H1 (cell line): ENCODE measurements at regions not wholly inside any gene's neighbourhood (a gene's known extent, or its start where the extent isn't known, plus 50 kb on each side); places are given as distances from the start of the nearest gene placed in this dataset.

ENCODE experiments used
- CTCF ChIA-PET: fragments of 300-600 bp; sonication (Branson Sonifier 250); formaldehyde crosslinking; loops from one replicate; lab custom pipeline; 2021; ENCODE audit not compliant: partially characterized antibody; lab: Charles Lee
- POLR2A ChIA-PET: fragments of 300-600 bp; sonication (Branson Sonifier 250); formaldehyde crosslinking; loops from one replicate; lab custom pipeline; 2021; ENCODE audit warnings: inconsistent platforms; ENCODE audit not compliant: partially characterized antibody; lab: Charles Lee
- DNase-seq, 2 experiments: peaks; one replicate each; pipeline versions ENCODE4 v3.0.0 to v3.0.0-alpha.2; 2010 to 2022; ENCODE audit warnings: low spot score in 2 of 2, low read depth in 1 of 2, mixed read lengths in 1 of 2
- FAIRE-seq: peaks from 2 replicates; lab custom pipeline; 2011; peaks lifted over from hg19 to GRCh38; lab: Jason Lieb, UNC
- H2AFZ ChIP-seq: 2 replicates; pipeline ENCODE4 v1.8.1; 2012; ENCODE audit warnings: low read length, inconsistent platforms
- H2AK5ac ChIP-seq: 2 replicates; pipeline ENCODE4 v1.6.1; 2013; ENCODE audit warnings: low read depth, low read length
- H2BK120ac ChIP-seq: replicated peaks from 2 replicates; pipeline ENCODE3; 2013; ENCODE audit warnings: low read depth, low read length, inconsistent platforms
- H2BK12ac ChIP-seq: 2 replicates; pipeline ENCODE4 v1.6.1; 2013; ENCODE audit warnings: low read depth, low read length
- H2BK15ac ChIP-seq: 2 replicates; pipeline ENCODE4 v1.6.1; 2013; ENCODE audit warnings: low read length
- H2BK20ac ChIP-seq: 2 replicates; pipeline ENCODE4 v1.6.1; 2013; ENCODE audit warnings: low read length
- H2BK5ac ChIP-seq: 2 replicates; pipeline ENCODE4 v1.6.1; 2013; ENCODE audit warnings: low read depth, low read length
- H3K14ac ChIP-seq: 2 replicates; pipeline ENCODE4 v1.6.1; 2013; ENCODE audit warnings: inconsistent platforms; ENCODE audit not compliant: insufficient read length
- H3K18ac ChIP-seq: 2 replicates; pipeline ENCODE4 v1.6.1; 2013; ENCODE audit warnings: low read length; ENCODE audit errors: extremely low read depth
- H3K23ac ChIP-seq: 2 replicates; pipeline ENCODE4 v1.6.1; 2013; ENCODE audit warnings: inconsistent platforms; ENCODE audit not compliant: insufficient read length
- H3K23me2 ChIP-seq: 2 replicates; pipeline ENCODE4 v1.6.1; 2013; ENCODE audit warnings: low read depth, low read length
- H3K27ac ChIP-seq: 2 replicates; pipeline ENCODE4 v1.6.1; 2011; ENCODE audit warnings: low read depth, low read length, inconsistent platforms
- H3K27me3 ChIP-seq, 4 experiments: replicated peaks in 1 of 4; 1 replicate in 1 of 4; 2 replicates in 3 of 4; pipeline versions ENCODE4 v1.6.1 to v1.8.1; 2011 to 2013; ENCODE audit warnings: low read length in 3 of 4, mild to moderate bottlenecking in 3 of 4, inconsistent platforms in 2 of 4, mixed read lengths in 2 of 4, moderate library complexity in 1 of 4; ENCODE audit not compliant: control insufficient read depth in 3 of 4, insufficient read depth in 3 of 4; ENCODE audit errors: extremely low read depth in 1 of 4
- H3K36me3 ChIP-seq, 4 experiments: 2 replicates each; pipeline versions ENCODE4 v1.6.1 to v1.8.1; 2011 to 2013; ENCODE audit warnings: mild to moderate bottlenecking in 4 of 4, low read length in 3 of 4, moderate library complexity in 2 of 4, control low read depth in 1 of 4, inconsistent platforms in 1 of 4; ENCODE audit not compliant: insufficient read depth in 4 of 4, control insufficient read depth in 2 of 4
- H3K4ac ChIP-seq: replicated peaks from 2 replicates; pipeline ENCODE3; 2013; ENCODE audit warnings: low read length, low read depth, mixed read lengths, inconsistent platforms; ENCODE audit not compliant: insufficient read length
- H3K4me1 ChIP-seq, 4 experiments: replicated peaks in 1 of 4; 1 replicate in 1 of 4; 2 replicates in 3 of 4; pipeline versions ENCODE4 v1.6.1 to v1.8.1; 2011 to 2013; ENCODE audit warnings: low read length in 3 of 4, inconsistent platforms in 2 of 4, mixed read lengths in 1 of 4; ENCODE audit not compliant: insufficient read depth in 4 of 4, control insufficient read depth in 3 of 4
- H3K4me2 ChIP-seq, 2 experiments: 2 replicates each; pipeline versions ENCODE4 v1.6.1 to v1.8.1; 2011 to 2013; ENCODE audit warnings: low read depth in 2 of 2, low read length in 2 of 2, control low read depth in 1 of 2, inconsistent platforms in 1 of 2, mild to moderate bottlenecking in 1 of 2; ENCODE audit not compliant: insufficient read depth in 1 of 2
- H3K4me3 ChIP-seq, 4 experiments: fragments of 200-600, 300-600 bp in 1 of 4; sonication (generic), shearing (Covaris generic), sonication (Bioruptor Twin) in 1 of 4; 2 replicates each; pipeline versions ENCODE4 v1.5.1 to v1.8.1; 2011 to 2016; ENCODE audit warnings: low read length in 4 of 4, low read depth in 3 of 4, control low read depth in 2 of 4, inconsistent platforms in 2 of 4, mild to moderate bottlenecking in 2 of 4, mixed read lengths in 1 of 4, moderate library complexity in 1 of 4; ENCODE audit not compliant: insufficient read depth in 2 of 4; ENCODE audit errors: extremely low read depth in 1 of 4
- H3K56ac ChIP-seq: replicated peaks from 2 replicates; pipeline ENCODE3; 2013; ENCODE audit warnings: low read depth, mild to moderate bottlenecking, mixed read lengths, low read length, inconsistent platforms; ENCODE audit not compliant: insufficient read length
- H3K79me1 ChIP-seq: 2 replicates; pipeline ENCODE4 v1.6.1; 2013; ENCODE audit warnings: low read depth, low read length, control low read depth
- H3K79me2 ChIP-seq, 2 experiments: 2 replicates each; pipeline versions ENCODE4 v1.6.1 to v1.8.1; 2012 to 2013; ENCODE audit warnings: low read length in 2 of 2, mild to moderate bottlenecking in 2 of 2, inconsistent platforms in 1 of 2; ENCODE audit not compliant: insufficient read depth in 2 of 2, control insufficient read depth in 1 of 2
- H3K9ac ChIP-seq, 4 experiments: replicated peaks in 1 of 4; 1 replicate in 1 of 4; 2 replicates in 3 of 4; pipeline versions ENCODE4 v1.6.1 to v1.8.1; 2011 to 2013; ENCODE audit warnings: low read depth in 3 of 4, low read length in 3 of 4, control low read depth in 2 of 4, mild to moderate bottlenecking in 2 of 4, moderate library complexity in 2 of 4, inconsistent platforms in 1 of 4; ENCODE audit errors: extremely low read depth in 1 of 4
- H3K9me3 ChIP-seq, 2 experiments: 2 replicates each; pipeline versions ENCODE4 v1.6.1 to v1.8.1; 2012 to 2013; ENCODE audit warnings: mild to moderate bottlenecking in 2 of 2, moderate library complexity in 2 of 2, control low read depth in 1 of 2, inconsistent platforms in 1 of 2, low read depth in 1 of 2, low read length in 1 of 2, mixed read lengths in 1 of 2; ENCODE audit not compliant: insufficient read depth in 2 of 2
- H4K20me1 ChIP-seq, 2 experiments: replicated peaks in 1 of 2; 2 replicates each; pipeline versions ENCODE3 to v1.8.1; 2011 to 2013; ENCODE audit warnings: inconsistent platforms in 2 of 2, low read length in 2 of 2, mild to moderate bottlenecking in 1 of 2; ENCODE audit not compliant: insufficient read depth in 2 of 2, control insufficient read depth in 1 of 2
- H4K5ac ChIP-seq: 2 replicates; pipeline ENCODE4 v1.6.1; 2013; ENCODE audit warnings: low read length, low read depth, mixed read lengths, inconsistent platforms; ENCODE audit not compliant: insufficient read length
- H4K8ac ChIP-seq: 2 replicates; pipeline ENCODE4 v1.8.0; 2013; ENCODE audit warnings: mild to moderate bottlenecking, moderate library complexity, low read length, inconsistent platforms; ENCODE audit not compliant: insufficient read depth; ENCODE audit errors: extremely low read depth
- H4K91ac ChIP-seq: replicated peaks from 2 replicates; pipeline ENCODE3; 2013; ENCODE audit warnings: low read length, mixed read lengths, inconsistent platforms; ENCODE audit not compliant: insufficient read length
- NRF1 ChIP-seq: IDR thresholded peaks from 2 replicates; pipeline ENCODE4 v1.6.1; 2011; ENCODE audit warnings: mild to moderate bottlenecking, low read depth, low read length, improper control_type of control experiment
- POLR2A ChIP-seq, 2 experiments: IDR thresholded peaks; 1 replicate in 1 of 2; 2 replicates in 1 of 2; pipeline ENCODE4 v1.6.1; 2011; ENCODE audit warnings: low read depth in 2 of 2, low read length in 2 of 2, mild to moderate bottlenecking in 2 of 2; ENCODE audit errors: control extremely low read depth in 1 of 2
- POU5F1 ChIP-seq: IDR thresholded peaks from 2 replicates; pipeline ENCODE4 v1.6.1; 2011; ENCODE audit warnings: low read depth, mild to moderate bottlenecking, low read length, moderate library complexity
- SP1 ChIP-seq: IDR thresholded peaks from 2 replicates; pipeline ENCODE4 v1.6.1; 2011; ENCODE audit warnings: low read depth, low read length
- SP4 ChIP-seq: IDR thresholded peaks from 2 replicates; pipeline ENCODE4 v1.6.1; 2012; ENCODE audit warnings: low read length, inconsistent platforms
- WGBS, 2 experiments: shearing (Covaris generic) in 1 of 2; methylation state at CpG; one replicate each; pipeline versions ENCODE4 v1.1.6 to v1.1.7; 2013 to 2015; ENCODE audit warnings: low lambda C conversion rate in 2 of 2, mixed read lengths in 2 of 2, inconsistent platforms in 1 of 2, low coverage in 1 of 2, missing lambda C conversion rate in 1 of 2; ENCODE audit not compliant: insufficient replicate concordance in 2 of 2, insufficient coverage in 1 of 2, insufficient read length in 1 of 2; ENCODE audit errors: extremely low coverage in 1 of 2, missing lambda C conversion rate in 1 of 2; 5-methylcytosine and 5-hydroxymethylcytosine counted together

DNA sequence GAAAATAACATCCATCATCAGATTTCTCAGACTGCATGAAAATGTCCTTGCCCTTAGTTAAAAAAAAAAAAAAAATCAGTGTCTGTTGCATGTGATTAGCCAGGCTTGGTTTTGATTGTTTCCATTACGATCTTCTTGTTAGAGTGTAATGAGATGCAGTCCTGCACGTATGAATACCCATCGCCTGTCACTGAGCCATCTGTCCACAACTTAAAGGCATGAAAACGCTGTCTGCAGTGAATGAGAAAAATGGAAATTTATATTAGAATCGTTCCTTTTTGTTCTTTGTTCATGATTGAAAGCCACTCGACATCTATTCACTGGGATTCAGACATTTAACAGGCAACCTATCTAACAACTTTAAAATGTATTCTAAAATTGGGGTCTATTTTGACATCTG is 521.7 kb upstream of the SPHKAP start:
- no peak overlapping the region for H3K4me3 ChIP-seq
- H3K4me1 ChIP-seq = no peaks in the 10 kb centered on the region; a peak in 1 of 7 replicates
- no peak overlapping the region for H3K4ac ChIP-seq
- H3K27ac ChIP-seq = no peak overlapping the region
- H3K79me2 ChIP-seq = no peaks in the 10 kb centered on the region
- no peaks in the 10 kb centered on the region for H3K36me3 ChIP-seq
- no peak overlapping the region for H3K9ac ChIP-seq
- H3K27me3 ChIP-seq = no peaks in the 10 kb centered on the region
- no peak overlapping the region for H3K4me2 ChIP-seq
- no peaks in the 10 kb centered on the region for H3K9me3 ChIP-seq
- no peak for TF ChIP-seq POU5F1
- TF ChIP-seq SP1 = no peak
- no peak for TF ChIP-seq NRF1
- TF ChIP-seq SP4 = no peak
- TF ChIP-seq POLR2A (IDR thresholded peaks at IDR 0.05; ENCODE audit: control extremely low read depth in 1 of 2, low read depth in 2 of 2, low read length in 2 of 2) = no peak
- no peak overlapping the region for H3K56ac ChIP-seq
- H2AFZ ChIP-seq = no peak overlapping the region
- H2BK5ac ChIP-seq = no peak overlapping the region
- H2BK15ac ChIP-seq = no peak overlapping the region
- H4K5ac ChIP-seq = no peak overlapping the region
- H3K79me1 ChIP-seq = no peaks in the 10 kb centered on the region
- H2BK120ac ChIP-seq = no peak overlapping the region
- POLR2A ChIA-PET = no interaction called here
- no peaks in the 10 kb centered on the region for H4K20me1 ChIP-seq
- CTCF ChIA-PET = no interaction called here
- 91% methylated on average over 6 of the region's 6 CpGs; no CpG with 5 or more reads in 1 of the 2 experiments for WGBS, 2 experiments
- no peaks in the 10 kb centered on the region for H3K23me2 ChIP-seq
- H4K8ac ChIP-seq = no peak overlapping the region
- no peak overlapping the region for H3K14ac ChIP-seq
- no peak overlapping the region for H2BK12ac ChIP-seq
- no peak overlapping the region for H3K23ac ChIP-seq
- FAIRE-seq (no peak), DNase-seq (no peak)
- H4K91ac ChIP-seq = no peak overlapping the region
- no peak overlapping the region for H2BK20ac ChIP-seq
- no peak overlapping the region for H3K18ac ChIP-seq
- no peak overlapping the region for H2AK5ac ChIP-seq
